ENCODE measurements at regions not wholly inside any gene's neighbourhood (a gene's known extent, or its start where the extent isn't known, plus 50 kb on each side); places are given as distances from the start of the nearest gene placed in this dataset.

- Histone ChIP-seq H3K4me2 (ENCODE audit: insufficient read depth, low read length) (peak overlapping the region; percentile 12), H2AFZ (ENCODE audit: low read depth, low read length) (peak overlapping the region; percentile 66), H3K4me1 (ENCODE audit: control insufficient read depth, extremely low read depth, insufficient read depth, low read length) (no peaks in the 10 kb centered on the region), H3K27me3 (ENCODE audit: control insufficient read depth in 2 of 2, insufficient read depth in 2 of 2, low read length in 2 of 2) (peaks cover 0 to 6% of the 10 kb centered on the region in 2 experiments), H3K27ac (ENCODE audit: insufficient read depth, low read depth, low read length) (no peak overlapping the region), H4K20me1 (replicated peaks; ENCODE audit: control insufficient read depth, extremely low read depth, insufficient read depth, low read length) (no peaks in the 10 kb centered on the region), H3K4me3 (replicated peaks in 1 of 3; ENCODE audit: insufficient read depth in 1 of 3, low read depth in 1 of 3, low read length in 3 of 3) (peak overlapping the region in 1 of 3 experiments; percentile 11), H3K79me2 (ENCODE audit: control insufficient read depth, insufficient read depth, low read length) (no peaks in the 10 kb centered on the region), H3K9me3 (replicated peaks; ENCODE audit: control insufficient read depth, insufficient read depth, low read length) (no peaks in the 10 kb centered on the region), H3K9ac (replicated peaks; ENCODE audit: extremely low read depth, insufficient read depth, low read length) (no peak overlapping the region), H3K36me3 (ENCODE audit: control insufficient read depth in 2 of 2, extremely low read depth in 1 of 2, insufficient read depth in 2 of 2, low read length in 2 of 2) (no peaks in the 10 kb centered on the region), H3K9me1 (replicated peaks; ENCODE audit: control insufficient read depth, extremely low read depth, insufficient read depth, low read length) (no peaks in the 10 kb centered on the region)
- TF ChIP-seq MYC (IDR thresholded peaks at IDR 0.05; ENCODE audit: low read depth, low read length) (no peak), GATA2 (IDR thresholded peaks at IDR 0.05; ENCODE audit: insufficient read depth, insufficient read length, low read depth, low read length) (no peak), JUN (IDR thresholded peaks at IDR 0.05; ENCODE audit: borderline replicate concordance, insufficient read depth, insufficient read length, low read depth) (no peak)
- intact Hi-C loops (cut with micrococcal nuclease) (no loop called here), dilution Hi-C loops (cut with MboI; ENCODE audit: extremely low pct_ligation_motif_present, low sequenced_read_pairs) (no loop called here)
- CTCF ChIA-PET, result interaction anchor here (0.6 kb wide), 1 partner anchor 490 kb away, joined by 3 read pairs; no protein-coding TSS in a partner anchor
- DNase-seq (ENCODE audit: low read depth, low spot score) (no peak), FAIRE-seq (no peak)
- BruUV-seq (replicated peaks), result no TSS peak
- POLR2A ChIA-PET, result no interaction called here
These were observed 53.6 kb upstream of the ZNF337 start for GRCh38 chr20:25750220-25750764.

- Histone ChIP-seq H4K20me1 (replicated peaks; ENCODE audit: control insufficient read depth, extremely low read depth, insufficient read depth, low read length) (no peaks in the 10 kb centered on the region), H2AFZ (ENCODE audit: low read depth, low read length) (no peak overlapping the region), H3K27ac (ENCODE audit: insufficient read depth, low read depth, low read length) (no peak overlapping the region), H3K4me2 (ENCODE audit: insufficient read depth, low read length) (no peak overlapping the region), H3K9me1 (replicated peaks; ENCODE audit: control insufficient read depth, extremely low read depth, insufficient read depth, low read length) (no peaks in the 10 kb centered on the region), H3K36me3 (ENCODE audit: control insufficient read depth in 2 of 2, extremely low read depth in 1 of 2, insufficient read depth in 2 of 2, low read length in 2 of 2) (no peaks in the 10 kb centered on the region), H3K27me3 (ENCODE audit: control insufficient read depth in 2 of 2, insufficient read depth in 2 of 2, low read length in 2 of 2) (peaks cover 0 to 6% of the 10 kb centered on the region in 2 experiments), H3K4me3 (replicated peaks in 1 of 3; ENCODE audit: insufficient read depth in 1 of 3, low read depth in 1 of 3, low read length in 3 of 3) (no peak overlapping the region), H3K4me1 (ENCODE audit: control insufficient read depth, extremely low read depth, insufficient read depth, low read length) (no peaks in the 10 kb centered on the region), H3K79me2 (ENCODE audit: control insufficient read depth, insufficient read depth, low read length) (no peaks in the 10 kb centered on the region), H3K9ac (replicated peaks; ENCODE audit: extremely low read depth, insufficient read depth, low read length) (no peak overlapping the region), H3K9me3 (replicated peaks; ENCODE audit: control insufficient read depth, insufficient read depth, low read length) (no peaks in the 10 kb centered on the region)
- CTCF ChIA-PET, result no interaction called here
- FAIRE-seq (no peak), DNase-seq (ENCODE audit: low read depth, low spot score) (no peak)
- no TSS peak for BruUV-seq (replicated peaks)
- intact Hi-C loops (cut with micrococcal nuclease) (no loop called here), dilution Hi-C loops (cut with MboI; ENCODE audit: extremely low pct_ligation_motif_present, low sequenced_read_pairs) (no loop called here)
- TF ChIP-seq MAX (IDR thresholded peaks at IDR 0.05; ENCODE audit: insufficient read depth, insufficient read length) (no peak), POLR2AphosphoS5 (IDR thresholded peaks at IDR 0.05; ENCODE audit: insufficient read depth, low read depth, low read length) (no peak), MYC (IDR thresholded peaks at IDR 0.05; ENCODE audit: low read depth, low read length) (no peak), JUN (IDR thresholded peaks at IDR 0.05; ENCODE audit: borderline replicate concordance, insufficient read depth, insufficient read length, low read depth) (no peak), CTCF (IDR thresholded peaks at IDR 0.05; ENCODE audit: extremely low read depth in 1 of 2, insufficient read depth in 1 of 2, low read depth in 1 of 2, low read length in 2 of 2) (no peak), FOS (IDR thresholded peaks at IDR 0.05; ENCODE audit: borderline replicate concordance, insufficient read depth, low read length) (no peak), EZH2 (IDR thresholded peaks at IDR 0.05; ENCODE audit: borderline replicate concordance, low read depth, low read length, severe bottlenecking) (no peak), POLR2A (IDR thresholded peaks at IDR 0.05; ENCODE audit: low read depth, low read length) (no peak), GATA2 (IDR thresholded peaks at IDR 0.05; ENCODE audit: insufficient read depth, insufficient read length, low read depth, low read length) (no peak)
- POLR2A ChIA-PET, result no interaction called here
These were observed 53.0 kb upstream of the ZNF337 start for GRCh38 chr20:25749649-25750048.
